Caco-2 (cell line): ENCODE measurements at regions not wholly inside any gene's neighbourhood (a gene's known extent, or its start where the extent isn't known, plus 50 kb on each side); places are given as distances from the start of the nearest gene placed in this dataset.

Experiments
- BruUV-seq: library from RNA; stranded (reverse); fragments of 400-500 nt; replicated peaks from 2 replicates; lab custom pipeline; 2021; lab: Mats Ljungman, UMichigan
- CTCF ChIA-PET: fragments of 300-600 bp; sonication (Branson Sonifier 250); formaldehyde crosslinking; loops from one replicate; lab custom pipeline; 2022; ENCODE audit warnings: antibody characterized with exemption; lab: Charles Lee
- POLR2A ChIA-PET: fragments of 300-600 bp; sonication (Branson Sonifier 250); formaldehyde crosslinking; loops from one replicate; lab custom pipeline; 2022; ENCODE audit warnings: antibody characterized with exemption; lab: Charles Lee
- DNase-seq, 2 experiments: peaks; one replicate each; pipeline versions ENCODE4 v3.0.0 to v3.0.0-alpha.2; 2020 to 2022
- H3K27me3 ChIP-seq: replicated peaks from 2 replicates; pipeline ENCODE4 v1.6.0; 2011; ENCODE audit warnings: low read length; ENCODE audit not compliant: control insufficient read depth, insufficient read depth
- H3K36me3 ChIP-seq: 2 replicates; pipeline ENCODE4 v1.5.1; 2011; ENCODE audit warnings: low read length; ENCODE audit not compliant: control insufficient read depth, insufficient read depth
- H3K4me1 ChIP-seq: fragments of 250-450 bp; sonication (Bioruptor Pico); 2 replicates; pipeline ENCODE4 v1.5.1; 2020; ENCODE audit warnings: mild to moderate bottlenecking
- H3K4me3 ChIP-seq: 2 replicates; pipeline ENCODE4 v1.5.1; 2011; ENCODE audit warnings: low read depth, mild to moderate bottlenecking, control low read depth, low read length
- H3K9me3 ChIP-seq: fragments of 250-450 bp; sonication (Bioruptor Pico); 2 replicates; pipeline ENCODE4 v1.5.1; 2020; ENCODE audit warnings: mild to moderate bottlenecking, moderate library complexity
- H3K27ac Mint-ChIP-seq: one replicate; pipeline ENCODE4 v1.8.0; 2022; ENCODE audit warnings: mixed read lengths; ENCODE audit not compliant: unreplicated experiment
- H3K27me3 Mint-ChIP-seq: one replicate; pipeline ENCODE4 v1.8.0; 2022; ENCODE audit warnings: mixed read lengths; ENCODE audit not compliant: insufficient read depth, unreplicated experiment
- H3K36me3 Mint-ChIP-seq: one replicate; pipeline ENCODE4 v1.8.0; 2022; ENCODE audit warnings: mild to moderate bottlenecking, mixed read lengths; ENCODE audit not compliant: insufficient read depth, unreplicated experiment
- H3K4me1 Mint-ChIP-seq: one replicate; pipeline ENCODE4 v1.8.0; 2022; ENCODE audit warnings: low read depth, mixed read lengths; ENCODE audit not compliant: unreplicated experiment
- H3K4me3 Mint-ChIP-seq: one replicate; pipeline ENCODE4 v1.8.0; 2022; ENCODE audit warnings: mild to moderate bottlenecking, moderate library complexity, mixed read lengths; ENCODE audit not compliant: unreplicated experiment
- H3K9me3 Mint-ChIP-seq: one replicate; pipeline ENCODE4 v1.8.0; 2022; ENCODE audit warnings: mixed read lengths; ENCODE audit not compliant: unreplicated experiment
- intact Hi-C: fragments of 100-400 bp; cut with micrococcal nuclease; formaldehyde crosslinking; loops from one replicate; pipeline ENCODE4 v1.10.0; 2022; ENCODE audit not compliant: unreplicated experiment
- TF ChIP-seq, protein P1 (sequence below), 2 experiments: fragments of 200-600 bp in 1 of 2; IDR thresholded peaks; 1 replicate in 1 of 2; 2 replicates in 1 of 2; pipeline versions ENCODE4 v1.5.1 to v1.8.0; 2011 to 2022; ENCODE audit warnings: antibody characterized with exemption in 1 of 2, control low read depth in 1 of 2, inconsistent platforms in 1 of 2, low read depth in 1 of 2, low read length in 1 of 2, mild to moderate bottlenecking in 1 of 2, moderate library complexity in 1 of 2; ENCODE audit not compliant: insufficient read depth in 1 of 2, severe bottlenecking in 1 of 2, unreplicated experiment in 1 of 2

DNA sequence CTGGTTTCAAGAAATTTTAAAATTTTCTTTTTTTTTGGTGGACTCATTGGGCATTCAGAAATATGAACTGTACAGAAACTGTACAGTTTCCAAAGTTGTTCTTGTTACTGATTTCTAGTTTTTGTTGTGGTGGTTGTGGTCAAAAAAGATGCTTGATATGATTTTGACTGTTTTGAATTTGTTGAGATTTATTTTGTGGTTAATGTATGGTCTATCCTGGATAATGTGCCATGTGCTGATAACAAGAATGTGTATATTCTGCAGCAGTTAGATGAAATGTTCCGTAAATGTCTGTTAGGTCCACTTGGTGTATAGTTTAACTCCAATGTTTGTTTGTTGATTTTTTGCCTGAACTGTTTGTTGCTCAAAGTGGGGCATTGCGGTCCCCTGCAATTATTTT is 127.6 kb upstream of the NUDT6 start:
- POLR2A ChIA-PET = no interaction called here
- no peak overlapping the region for H3K4me3 Mint-ChIP-seq
- peaks cover 13% of the 10 kb centered on the region for H3K36me3 Mint-ChIP-seq

DNA sequence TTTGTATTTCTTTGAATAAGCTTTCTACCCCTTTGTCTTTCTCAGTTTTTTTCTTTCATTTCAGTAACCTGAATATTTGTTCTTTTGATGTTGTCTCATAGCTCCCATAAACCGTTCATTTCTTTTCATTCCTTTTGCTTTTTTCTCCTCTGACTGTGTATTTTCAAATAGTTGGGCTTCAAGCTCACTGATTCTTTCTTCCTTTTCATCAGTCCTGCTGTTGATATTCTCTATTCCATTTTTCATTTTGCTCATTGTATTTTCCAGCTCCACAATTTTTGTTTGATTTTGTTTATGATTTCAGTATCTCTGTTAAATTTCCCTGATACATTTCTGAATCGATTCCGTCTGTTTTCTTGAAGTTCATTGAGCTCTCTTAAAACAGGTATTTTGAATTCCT is 129.6 kb upstream of the NUDT6 start:
- H3K36me3 Mint-ChIP-seq = peaks cover 13% of the 10 kb centered on the region
- H3K4me3 ChIP-seq = no peak overlapping the region
- H3K4me3 Mint-ChIP-seq = no peak overlapping the region

More for the DNA sequence above, 127.6 kb upstream of the NUDT6 start:
- CTCF ChIA-PET = no interaction called here
- intact Hi-C loops = no loop called here
- Mint-ChIP-seq H3K27me3 (no peaks in the 10 kb centered on the region), H3K4me1 (no peaks in the 10 kb centered on the region), H3K27ac (peak overlapping the region; percentile 18), H3K9me3 (peaks cover 59% of the 10 kb centered on the region)
- Histone ChIP-seq H3K9me3 (peaks cover 14% of the 10 kb centered on the region), H3K36me3 (no peaks in the 10 kb centered on the region), H3K27me3 (no peaks in the 10 kb centered on the region), H3K4me3 (no peak overlapping the region), H3K4me1 (no peaks in the 10 kb centered on the region)
- no TSS peak for BruUV-seq
- TF ChIP-seq, protein P1, sequence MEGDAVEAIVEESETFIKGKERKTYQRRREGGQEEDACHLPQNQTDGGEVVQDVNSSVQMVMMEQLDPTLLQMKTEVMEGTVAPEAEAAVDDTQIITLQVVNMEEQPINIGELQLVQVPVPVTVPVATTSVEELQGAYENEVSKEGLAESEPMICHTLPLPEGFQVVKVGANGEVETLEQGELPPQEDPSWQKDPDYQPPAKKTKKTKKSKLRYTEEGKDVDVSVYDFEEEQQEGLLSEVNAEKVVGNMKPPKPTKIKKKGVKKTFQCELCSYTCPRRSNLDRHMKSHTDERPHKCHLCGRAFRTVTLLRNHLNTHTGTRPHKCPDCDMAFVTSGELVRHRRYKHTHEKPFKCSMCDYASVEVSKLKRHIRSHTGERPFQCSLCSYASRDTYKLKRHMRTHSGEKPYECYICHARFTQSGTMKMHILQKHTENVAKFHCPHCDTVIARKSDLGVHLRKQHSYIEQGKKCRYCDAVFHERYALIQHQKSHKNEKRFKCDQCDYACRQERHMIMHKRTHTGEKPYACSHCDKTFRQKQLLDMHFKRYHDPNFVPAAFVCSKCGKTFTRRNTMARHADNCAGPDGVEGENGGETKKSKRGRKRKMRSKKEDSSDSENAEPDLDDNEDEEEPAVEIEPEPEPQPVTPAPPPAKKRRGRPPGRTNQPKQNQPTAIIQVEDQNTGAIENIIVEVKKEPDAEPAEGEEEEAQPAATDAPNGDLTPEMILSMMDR (IDR thresholded peaks at IDR 0.05; ENCODE audit: insufficient read depth in 1 of 2, low read depth in 1 of 2, low read length in 1 of 2, severe bottlenecking in 1 of 2, unreplicated experiment in 1 of 2) = no peak
- no peak for DNase-seq

DNA sequence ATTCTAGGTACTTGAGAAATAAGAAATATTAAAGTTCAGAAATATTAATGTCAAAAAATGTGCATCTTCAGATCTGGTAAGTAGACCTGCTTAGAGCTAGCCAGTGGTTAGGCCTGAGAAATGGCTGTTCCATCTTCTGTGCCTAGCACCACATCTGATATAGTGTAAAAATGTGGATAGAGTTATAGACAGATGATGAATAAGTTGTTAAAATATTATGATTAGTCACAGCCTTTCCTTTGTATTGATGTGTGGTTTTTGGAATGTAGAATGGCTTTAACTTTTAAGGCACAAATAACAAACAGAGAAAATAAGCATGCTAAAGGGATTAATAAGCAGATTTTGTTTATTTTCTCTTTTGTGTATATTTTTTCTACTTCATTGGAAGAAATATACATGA is 133.5 kb upstream of the NUDT6 start:
- Histone ChIP-seq H3K27me3 (no peaks in the 10 kb centered on the region), H3K4me3 (no peak overlapping the region), H3K4me1 (no peaks in the 10 kb centered on the region), H3K36me3 (no peaks in the 10 kb centered on the region), H3K9me3 (peaks cover 13% of the 10 kb centered on the region)
- Mint-ChIP-seq H3K4me1 (no peaks in the 10 kb centered on the region), H3K4me3 (no peak overlapping the region), H3K36me3 (peaks cover 8% of the 10 kb centered on the region), H3K9me3 (peaks cover 29% of the 10 kb centered on the region), H3K27me3 (no peaks in the 10 kb centered on the region), H3K27ac (no peak overlapping the region)
- no TSS peak for BruUV-seq
- intact Hi-C loops = no loop called here
- POLR2A ChIA-PET = no interaction called here
- CTCF ChIA-PET = no interaction called here
- TF ChIP-seq, protein P1 (IDR thresholded peaks at IDR 0.05; ENCODE audit: insufficient read depth in 1 of 2, low read depth in 1 of 2, low read length in 1 of 2, severe bottlenecking in 1 of 2, unreplicated experiment in 1 of 2) = no peak
- DNase-seq = no peak

More for the DNA sequence above, 129.6 kb upstream of the NUDT6 start:
- H3K4me1 Mint-ChIP-seq = no peaks in the 10 kb centered on the region
- no peak for DNase-seq
- no peaks in the 10 kb centered on the region for H3K27me3 ChIP-seq
- peaks cover 14% of the 10 kb centered on the region for H3K9me3 ChIP-seq
- intact Hi-C loops = no loop called here
- no peaks in the 10 kb centered on the region for H3K27me3 Mint-ChIP-seq
- no peaks in the 10 kb centered on the region for H3K4me1 ChIP-seq
- TF ChIP-seq, protein P1 (IDR thresholded peaks at IDR 0.05; ENCODE audit: insufficient read depth in 1 of 2, low read depth in 1 of 2, low read length in 1 of 2, severe bottlenecking in 1 of 2, unreplicated experiment in 1 of 2) = no peak
- ChIA-PET POLR2A (no interaction called here), CTCF (no interaction called here)
- no peaks in the 10 kb centered on the region for H3K36me3 ChIP-seq
- no TSS peak for BruUV-seq
- H3K9me3 Mint-ChIP-seq = peaks cover 51% of the 10 kb centered on the region
- H3K27ac Mint-ChIP-seq = no peak overlapping the region
